Muscle layer of duodenum (tissue), 2 donors: ENCODE measurements at regions not wholly inside any gene's neighbourhood (a gene's known extent, or its start where the extent isn't known, plus 50 kb on each side); places are given as distances from the start of the nearest gene placed in this dataset.

Experiments
- H3K27ac ChIP-seq: one replicate; pipeline ENCODE4 v1.7.0; 2013; ENCODE audit warnings: mild to moderate bottlenecking, low read length
- H3K27me3 ChIP-seq: one replicate; pipeline ENCODE4 v1.7.0; 2013; ENCODE audit warnings: low read depth, mild to moderate bottlenecking, control low read depth, low read length
- H3K36me3 ChIP-seq, 2 donors: one replicate each; pipeline ENCODE4 v1.7.0; 2013; ENCODE audit warnings: low read length in 2 of 2, control low read depth in 1 of 2, mild to moderate bottlenecking in 1 of 2; ENCODE audit not compliant: insufficient read depth in 2 of 2, control insufficient read depth in 1 of 2
- H3K4me1 ChIP-seq, 2 donors: one replicate each; pipeline ENCODE4 v1.7.0; 2013; ENCODE audit warnings: low read length in 2 of 2, mild to moderate bottlenecking in 2 of 2, control low read depth in 1 of 2, moderate library complexity in 1 of 2; ENCODE audit not compliant: insufficient read depth in 2 of 2, control insufficient read depth in 1 of 2
- H3K4me3 ChIP-seq, 2 donors: one replicate each; pipeline ENCODE4 v1.7.0; 2013; ENCODE audit warnings: low read length in 2 of 2, low read depth in 1 of 2, mild to moderate bottlenecking in 1 of 2
- H3K9me3 ChIP-seq, 2 donors: one replicate each; pipeline ENCODE4 v1.7.0; 2013; ENCODE audit warnings: low read length in 2 of 2, control low read depth in 1 of 2, mild to moderate bottlenecking in 1 of 2; ENCODE audit not compliant: control insufficient read depth in 1 of 2
- donor health status: healthy.

GRCh38 chr13:85419611-85420010, 379.6 kb downstream of the SLITRK6 start:
- no peak overlapping the region for H3K4me3 ChIP-seq
- H3K9me3 ChIP-seq, result no peaks in the 10 kb centered on the region
- no peaks in the 10 kb centered on the region for H3K36me3 ChIP-seq
- H3K27ac ChIP-seq, result no peak overlapping the region
- no peaks in the 10 kb centered on the region for H3K4me1 ChIP-seq
- no peaks in the 10 kb centered on the region for H3K27me3 ChIP-seq

- Histone ChIP-seq H3K4me3 (no peak overlapping the region), H3K9me3 (no peaks in the 10 kb centered on the region), H3K27me3 (no peaks in the 10 kb centered on the region), H3K4me1 (no peaks in the 10 kb centered on the region), H3K27ac (no peak overlapping the region), H3K36me3 (no peaks in the 10 kb centered on the region)
These were observed 381.4 kb downstream of the SLITRK6 start for GRCh38 chr13:85417807-85418206.

DNA sequence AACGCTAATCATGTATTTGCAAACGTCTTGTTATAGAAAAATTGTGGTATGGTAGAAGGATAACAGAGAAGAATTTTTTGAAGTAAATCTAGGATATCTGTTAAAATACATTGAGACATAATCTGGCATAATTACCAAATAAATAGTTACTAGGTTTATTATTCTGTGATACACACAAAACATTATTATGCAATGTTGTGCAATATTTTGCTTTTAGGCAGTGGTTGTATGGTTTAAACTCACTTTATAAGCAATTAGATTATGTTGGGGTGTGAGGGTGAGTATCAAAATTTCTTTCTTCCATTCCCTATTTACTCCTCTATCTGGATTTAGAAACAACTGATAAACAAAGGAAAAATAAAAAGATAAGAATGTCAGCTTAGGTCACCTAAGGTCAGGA, 385.6 kb downstream of the SLITRK6 start:
- no peaks in the 10 kb centered on the region for H3K4me1 ChIP-seq
- no peaks in the 10 kb centered on the region for H3K27me3 ChIP-seq
- no peak overlapping the region for H3K4me3 ChIP-seq
- no peak overlapping the region for H3K27ac ChIP-seq
- no peaks in the 10 kb centered on the region for H3K9me3 ChIP-seq
- no peaks in the 10 kb centered on the region for H3K36me3 ChIP-seq

- no peaks in the 10 kb centered on the region for H3K9me3 ChIP-seq
- H3K27ac ChIP-seq, result no peak overlapping the region
- no peak overlapping the region for H3K4me3 ChIP-seq
- H3K4me1 ChIP-seq, result no peaks in the 10 kb centered on the region
- H3K36me3 ChIP-seq, result no peaks in the 10 kb centered on the region
- no peaks in the 10 kb centered on the region for H3K27me3 ChIP-seq
These were observed 386.8 kb downstream of the SLITRK6 start for GRCh38 chr13:85412448-85412847.

GRCh38 chr13:85411591-85411990, 387.6 kb downstream of the SLITRK6 start:
- H3K4me3 ChIP-seq, result no peak overlapping the region

DNA sequence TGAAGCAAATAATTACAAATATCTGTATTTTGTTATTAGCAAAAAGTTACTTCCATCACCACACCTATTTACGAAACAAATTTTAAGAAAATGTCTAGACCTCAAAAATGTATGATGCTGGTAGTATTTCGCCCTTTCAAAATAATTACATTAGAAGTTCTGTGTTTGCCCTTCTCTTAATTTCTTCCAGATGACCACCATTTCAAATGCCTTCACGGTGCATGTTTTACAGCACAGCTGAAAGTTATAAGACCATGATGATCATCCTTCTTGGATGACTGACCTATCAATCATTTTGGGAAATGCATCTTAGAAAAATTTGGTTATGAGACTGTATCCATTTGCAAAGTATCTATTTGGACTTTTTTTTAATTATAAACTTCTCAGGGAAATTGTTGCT, 390.8 kb downstream of the SLITRK6 start:
- H3K36me3 ChIP-seq, result no peaks in the 10 kb centered on the region
- H3K27ac ChIP-seq, result no peak overlapping the region
- no peaks in the 10 kb centered on the region for H3K9me3 ChIP-seq
- no peaks in the 10 kb centered on the region for H3K27me3 ChIP-seq
- no peak overlapping the region for H3K4me3 ChIP-seq
- H3K4me1 ChIP-seq, result no peaks in the 10 kb centered on the region

More at GRCh38 chr13:85411591-85411990, 387.6 kb downstream of the SLITRK6 start:
- no peaks in the 10 kb centered on the region for H3K27me3 ChIP-seq
- no peaks in the 10 kb centered on the region for H3K9me3 ChIP-seq
- H3K36me3 ChIP-seq, result no peaks in the 10 kb centered on the region
- no peaks in the 10 kb centered on the region for H3K4me1 ChIP-seq
- no peak overlapping the region for H3K27ac ChIP-seq

DNA sequence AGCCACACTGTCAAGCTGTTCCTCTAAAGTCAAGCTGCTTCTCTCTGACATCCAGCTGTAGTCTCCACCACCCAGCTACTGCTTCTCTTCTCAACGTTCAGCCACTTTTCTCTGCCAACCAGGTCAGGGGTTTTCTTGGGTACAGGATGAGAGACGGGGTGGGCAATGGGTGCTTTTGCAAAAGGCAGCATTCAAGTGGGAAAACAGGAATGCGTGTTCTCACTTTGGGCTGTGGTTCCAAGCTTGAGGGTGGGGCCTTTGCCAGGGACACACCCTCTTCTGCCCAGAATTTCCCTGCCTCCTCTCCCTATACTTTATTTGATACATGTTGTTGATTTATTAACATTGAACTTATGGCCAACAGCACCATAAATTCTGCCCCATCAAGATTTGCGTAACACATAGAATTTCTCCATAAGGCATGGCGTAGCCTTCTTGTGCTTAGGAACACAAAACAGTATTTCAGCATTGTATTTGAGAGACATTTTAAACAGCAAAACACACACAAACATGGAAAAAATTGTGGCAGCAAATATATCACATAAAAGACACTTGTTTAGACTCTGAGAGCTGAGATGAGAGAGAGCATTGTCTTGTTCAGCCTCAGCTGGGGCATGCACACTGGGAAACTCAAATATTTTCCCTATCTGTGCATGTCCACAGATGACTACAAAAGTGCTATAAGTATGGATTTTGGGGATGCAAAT, 392.8 kb downstream of the SLITRK6 start:
- Histone ChIP-seq H3K36me3 (no peaks in the 10 kb centered on the region), H3K4me1 (no peaks in the 10 kb centered on the region), H3K9me3 (no peaks in the 10 kb centered on the region), H3K27me3 (no peaks in the 10 kb centered on the region), H3K4me3 (no peak overlapping the region), H3K27ac (no peak overlapping the region)

- no peaks in the 10 kb centered on the region for H3K36me3 ChIP-seq
- H3K9me3 ChIP-seq, result no peaks in the 10 kb centered on the region
- H3K4me1 ChIP-seq, result no peaks in the 10 kb centered on the region
- no peak overlapping the region for H3K4me3 ChIP-seq
- no peak overlapping the region for H3K27ac ChIP-seq
- no peaks in the 10 kb centered on the region for H3K27me3 ChIP-seq
These were observed 393.8 kb downstream of the SLITRK6 start for GRCh38 chr13:85405316-85405897.

- peaks cover 0 to 2% of the 10 kb centered on the region in 2 donors for H3K9me3 ChIP-seq
- no peak overlapping the region for H3K27ac ChIP-seq
- no peaks in the 10 kb centered on the region for H3K4me1 ChIP-seq
- H3K27me3 ChIP-seq, result no peaks in the 10 kb centered on the region
- no peak overlapping the region for H3K4me3 ChIP-seq
- no peaks in the 10 kb centered on the region for H3K36me3 ChIP-seq
These were observed 412.8 kb downstream of the SLITRK6 start for GRCh38 chr13:85386424-85386823.

GRCh38 chr13:85383291-85383690, 415.9 kb downstream of the SLITRK6 start:
- H3K27me3 ChIP-seq, result no peaks in the 10 kb centered on the region
- H3K4me1 ChIP-seq, result no peaks in the 10 kb centered on the region
- H3K9me3 ChIP-seq, result peaks cover 0 to under 1% of the 10 kb centered on the region in 2 donors
- H3K36me3 ChIP-seq, result no peaks in the 10 kb centered on the region
- H3K27ac ChIP-seq, result no peak overlapping the region
- no peak overlapping the region for H3K4me3 ChIP-seq

GRCh38 chr13:85381082-85381481, 418.1 kb downstream of the SLITRK6 start:
- Histone ChIP-seq H3K36me3 (no peaks in the 10 kb centered on the region), H3K27ac (no peak overlapping the region), H3K27me3 (no peaks in the 10 kb centered on the region), H3K4me1 (no peaks in the 10 kb centered on the region), H3K4me3 (no peak overlapping the region), H3K9me3 (no peaks in the 10 kb centered on the region)

- H3K4me1 ChIP-seq, result no peaks in the 10 kb centered on the region
- no peaks in the 10 kb centered on the region for H3K9me3 ChIP-seq
- no peak overlapping the region for H3K27ac ChIP-seq
- H3K27me3 ChIP-seq, result no peaks in the 10 kb centered on the region
- H3K4me3 ChIP-seq, result no peak overlapping the region
- H3K36me3 ChIP-seq, result no peaks in the 10 kb centered on the region
These were observed 419.2 kb downstream of the SLITRK6 start for GRCh38 chr13:85379991-85380390.
